CD14-positive monocyte (primary cell): ENCODE measurements at regions not wholly inside any gene's neighbourhood (a gene's known extent, or its start where the extent isn't known, plus 50 kb on each side); places are given as distances from the start of the nearest gene placed in this dataset.

Experiments used
- DNase-seq, 3 donors: peaks; one replicate each; pipeline ENCODE4 v3.0.0-alpha.2; 2011 to 2022
- H2AFZ ChIP-seq: 2 replicates; pipeline ENCODE4 v1.6.0; 2012; ENCODE audit warnings: mild to moderate bottlenecking, low read depth, low read length, inconsistent platforms; ENCODE audit not compliant: insufficient read depth, poor library complexity, severe bottlenecking
- H3K27ac ChIP-seq, 2 donors: 1 replicate in 1 of 2; 2 replicates in 1 of 2; pipeline ENCODE4 v1.5.1; 2012 to 2013; ENCODE audit warnings: low read length in 2 of 2, control low read depth in 1 of 2, inconsistent platforms in 1 of 2, low read depth in 1 of 2, mild to moderate bottlenecking in 1 of 2
- H3K27me3 ChIP-seq, 2 donors: one replicate each; pipeline versions ENCODE4 v1.6.0 to v1.6.1; 2011 to 2013; ENCODE audit warnings: low read length in 2 of 2; ENCODE audit not compliant: control insufficient read depth in 2 of 2, insufficient read depth in 2 of 2
- H3K36me3 ChIP-seq, 2 donors: replicated peaks in 1 of 2; 1 replicate in 1 of 2; 2 replicates in 1 of 2; pipeline versions ENCODE4 v1.5.1 to v1.6.1; 2012 to 2013; ENCODE audit warnings: low read length in 2 of 2, control low read depth in 1 of 2, inconsistent platforms in 1 of 2, mild to moderate bottlenecking in 1 of 2; ENCODE audit not compliant: insufficient read depth in 2 of 2, control insufficient read depth in 1 of 2
- H3K4me1 ChIP-seq, 2 donors: 1 replicate in 1 of 2; 2 replicates in 1 of 2; pipeline versions ENCODE4 v1.5.1 to v1.6.1; 2012 to 2013; ENCODE audit warnings: low read length in 2 of 2, control low read depth in 1 of 2, inconsistent platforms in 1 of 2, mild to moderate bottlenecking in 1 of 2, moderate library complexity in 1 of 2; ENCODE audit not compliant: insufficient read depth in 2 of 2, control insufficient read depth in 1 of 2
- H3K4me2 ChIP-seq: replicated peaks from 2 replicates; pipeline ENCODE3; 2012; ENCODE audit warnings: low read length, moderate library complexity, mild to moderate bottlenecking; ENCODE audit not compliant: poor library complexity, severe bottlenecking; ENCODE audit errors: extremely low read depth
- H3K4me3 ChIP-seq, 3 experiments: fragments of 200-600 bp in 1 of 3; sonication (generic) in 1 of 3; replicated peaks in 1 of 3; 1 replicate in 2 of 3; 2 replicates in 1 of 3; pipeline ENCODE4 v1.5.1; 2011 to 2013; ENCODE audit warnings: low read length in 3 of 3, mild to moderate bottlenecking in 3 of 3, control low read depth in 2 of 3, low read depth in 2 of 3, inconsistent platforms in 1 of 3, moderate library complexity in 1 of 3
- H3K79me2 ChIP-seq: 2 replicates; pipeline ENCODE4 v1.6.0; 2012; ENCODE audit warnings: mild to moderate bottlenecking, control low read depth, inconsistent platforms, low read length, moderate library complexity; ENCODE audit not compliant: insufficient read depth
- H3K9ac ChIP-seq: 2 replicates; pipeline ENCODE4 v1.6.0; 2017; ENCODE audit warnings: low read length, mild to moderate bottlenecking; ENCODE audit not compliant: insufficient read depth, poor library complexity, severe bottlenecking
- H3K9me3 ChIP-seq, 2 donors: replicated peaks in 1 of 2; 1 replicate in 1 of 2; 2 replicates in 1 of 2; pipeline versions ENCODE4 v1.5.1 to v1.6.1; 2012 to 2013; ENCODE audit warnings: low read length in 2 of 2, control low read depth in 1 of 2; ENCODE audit not compliant: control insufficient read depth in 1 of 2, insufficient read depth in 1 of 2
- H4K20me1 ChIP-seq: 2 replicates; pipeline ENCODE4 v1.6.0; 2012; ENCODE audit warnings: mild to moderate bottlenecking, low read length, control low read depth, moderate library complexity; ENCODE audit not compliant: insufficient read depth
- H3K27ac Mint-ChIP-seq, 7 donors: one replicate each; pipeline ENCODE4 v1.8.0; 2020; ENCODE audit warnings: mild to moderate bottlenecking in 7 of 7, mixed read lengths in 7 of 7, moderate library complexity in 6 of 7, inconsistent platforms in 2 of 7
- H3K27me3 Mint-ChIP-seq, 3 donors: one replicate each; pipeline ENCODE4 v1.8.0; 2021 to 2022; ENCODE audit warnings: low read depth in 3 of 3, mild to moderate bottlenecking in 3 of 3, mixed read lengths in 3 of 3, moderate library complexity in 3 of 3, inconsistent platforms in 1 of 3
- H3K36me3 Mint-ChIP-seq, 2 donors: one replicate each; pipeline ENCODE4 v1.8.0; 2020; ENCODE audit warnings: mixed read lengths in 2 of 2, inconsistent platforms in 1 of 2, mild to moderate bottlenecking in 1 of 2
- H3K4me1 Mint-ChIP-seq: one replicate; pipeline ENCODE4 v1.8.0; 2020; ENCODE audit warnings: mild to moderate bottlenecking, mixed read lengths
- H3K4me3 Mint-ChIP-seq, 2 donors: one replicate each; pipeline ENCODE4 v1.8.0; 2020; ENCODE audit warnings: mild to moderate bottlenecking in 2 of 2, mixed read lengths in 2 of 2, moderate library complexity in 1 of 2
- H3K9me3 Mint-ChIP-seq, 7 donors: one replicate each; pipeline ENCODE4 v1.8.0; 2020 to 2022; ENCODE audit warnings: mixed read lengths in 7 of 7, mild to moderate bottlenecking in 6 of 7, moderate library complexity in 6 of 7, inconsistent platforms in 2 of 7
- CTCF ChIP-seq: fragments of 200-600 bp; IDR thresholded peaks from one replicate; pipeline ENCODE4 v1.8.0; 2022; ENCODE audit warnings: antibody characterized with exemption, mild to moderate bottlenecking
- WGBS: methylation state at CpG from one replicate; pipeline ENCODE4 v1.1.5; 2013; ENCODE audit warnings: missing lambda C conversion rate; ENCODE audit not compliant: insufficient coverage; 5-methylcytosine and 5-hydroxymethylcytosine counted together
- intact Hi-C, 2 donors: fragments of 100-400 bp; cut with micrococcal nuclease; formaldehyde crosslinking; loops; one replicate each; pipeline versions ENCODE4 v1.15.0 to v1.15.1; 2023

GRCh38 chr10:78427497-78428031 lies 393.9 kb downstream of the RPS24 start:
- intact Hi-C loops, result no loop called here
- no peak overlapping the region for H3K4me3 ChIP-seq
- Mint-ChIP-seq H3K4me3 (no peak overlapping the region), H3K4me1 (no peaks in the 10 kb centered on the region), H3K27ac (no peak overlapping the region), H3K9me3 (peaks cover 0 to 12% (median 9%) of the 10 kb centered on the region in 7 donors), H3K36me3 (no peaks in the 10 kb centered on the region), H3K27me3 (peaks cover 4 to 22% (median 7%) of the 10 kb centered on the region in 3 donors)
- H3K36me3 ChIP-seq, result no peaks in the 10 kb centered on the region
- 60% methylated on average over 1 of the region's 2 CpGs for WGBS
- H3K9me3 ChIP-seq, result peaks cover 0 to 4% of the 10 kb centered on the region in 2 donors
- no peak for TF ChIP-seq CTCF
- no peaks in the 10 kb centered on the region for H3K4me1 ChIP-seq
- H3K27ac ChIP-seq, result no peak overlapping the region
- no peak overlapping the region for H3K9ac ChIP-seq
- H3K4me2 ChIP-seq, result no peak overlapping the region
- H3K79me2 ChIP-seq, result no peaks in the 10 kb centered on the region
- H4K20me1 ChIP-seq, result no peaks in the 10 kb centered on the region
- no peak for DNase-seq
- peaks cover 0 to 8% of the 10 kb centered on the region in 2 donors for H3K27me3 ChIP-seq
- no peak overlapping the region for H2AFZ ChIP-seq

GRCh38 chr10:78428579-78428978 lies 394.9 kb downstream of the RPS24 start:
- no CpG with 5 or more reads among the region's 2 CpGs for WGBS
- Histone ChIP-seq H4K20me1 (no peaks in the 10 kb centered on the region), H3K27me3 (peaks cover 0 to 8% of the 10 kb centered on the region in 2 donors), H3K4me3 (no peak overlapping the region), H3K9me3 (peaks cover 0 to 4% of the 10 kb centered on the region in 2 donors), H3K27ac (no peak overlapping the region), H3K9ac (no peak overlapping the region), H2AFZ (no peak overlapping the region), H3K4me2 (no peak overlapping the region), H3K36me3 (no peaks in the 10 kb centered on the region), H3K4me1 (no peaks in the 10 kb centered on the region), H3K79me2 (no peaks in the 10 kb centered on the region)
- no peak for DNase-seq
- Mint-ChIP-seq H3K27ac (no peak overlapping the region), H3K4me1 (no peaks in the 10 kb centered on the region), H3K4me3 (no peak overlapping the region), H3K27me3 (peaks cover 4 to 22% (median 7%) of the 10 kb centered on the region in 3 donors), H3K9me3 (peaks cover 0 to 11% (median 9%) of the 10 kb centered on the region in 7 donors), H3K36me3 (no peaks in the 10 kb centered on the region)
- intact Hi-C loops, result no loop called here
- no peak for TF ChIP-seq CTCF
